Transverse colon (tissue), 3 donors: ENCODE measurements at regions not wholly inside any gene's neighbourhood (a gene's known extent, or its start where the extent isn't known, plus 50 kb on each side); places are given as distances from the start of the nearest gene placed in this dataset.

Experiments used
- POLR2A ChIP-seq: fragments of 450-650 bp; IDR thresholded peaks from one replicate; pipeline ENCODE4 v1.6.1; 2016; ENCODE audit warnings: antibody characterized with exemption, mild to moderate bottlenecking, moderate library complexity
- TF ChIP-seq, protein P1 (sequence below), 5 experiments: fragments of 200-600 bp in 3 of 5; fragments of 450-650 bp in 2 of 5; sonication (generic) in 3 of 5; IDR thresholded peaks; 1 replicate in 2 of 5; 2 replicates in 3 of 5; pipeline ENCODE4 v1.5.1; 2016 to 2017; ENCODE audit warnings: antibody characterized with exemption in 5 of 5, inconsistent platforms in 3 of 5, mild to moderate bottlenecking in 2 of 5, moderate library complexity in 1 of 5

DNA sequence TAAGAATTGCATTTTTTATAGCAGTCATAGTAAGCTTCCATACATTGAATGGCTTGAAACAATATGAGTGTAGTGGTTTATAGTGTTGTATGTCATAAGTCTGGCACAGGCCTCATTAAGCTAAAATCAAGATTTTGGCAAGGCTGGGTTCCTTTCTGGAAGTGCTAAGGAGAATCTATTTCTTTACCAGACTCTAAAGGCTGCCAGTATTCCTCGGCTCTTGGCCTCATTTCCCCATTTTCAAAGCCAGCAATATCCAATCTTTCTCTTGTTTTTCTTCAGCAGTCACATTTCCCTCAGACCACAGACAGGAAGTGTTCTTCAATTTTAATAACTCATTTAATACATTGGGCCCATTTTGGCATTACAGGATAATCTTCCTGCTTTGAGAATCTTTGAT, 1155.5 kb upstream of the PABPC4L start:
- TF ChIP-seq POLR2A = no peak
- TF ChIP-seq, protein P1, sequence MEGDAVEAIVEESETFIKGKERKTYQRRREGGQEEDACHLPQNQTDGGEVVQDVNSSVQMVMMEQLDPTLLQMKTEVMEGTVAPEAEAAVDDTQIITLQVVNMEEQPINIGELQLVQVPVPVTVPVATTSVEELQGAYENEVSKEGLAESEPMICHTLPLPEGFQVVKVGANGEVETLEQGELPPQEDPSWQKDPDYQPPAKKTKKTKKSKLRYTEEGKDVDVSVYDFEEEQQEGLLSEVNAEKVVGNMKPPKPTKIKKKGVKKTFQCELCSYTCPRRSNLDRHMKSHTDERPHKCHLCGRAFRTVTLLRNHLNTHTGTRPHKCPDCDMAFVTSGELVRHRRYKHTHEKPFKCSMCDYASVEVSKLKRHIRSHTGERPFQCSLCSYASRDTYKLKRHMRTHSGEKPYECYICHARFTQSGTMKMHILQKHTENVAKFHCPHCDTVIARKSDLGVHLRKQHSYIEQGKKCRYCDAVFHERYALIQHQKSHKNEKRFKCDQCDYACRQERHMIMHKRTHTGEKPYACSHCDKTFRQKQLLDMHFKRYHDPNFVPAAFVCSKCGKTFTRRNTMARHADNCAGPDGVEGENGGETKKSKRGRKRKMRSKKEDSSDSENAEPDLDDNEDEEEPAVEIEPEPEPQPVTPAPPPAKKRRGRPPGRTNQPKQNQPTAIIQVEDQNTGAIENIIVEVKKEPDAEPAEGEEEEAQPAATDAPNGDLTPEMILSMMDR (IDR thresholded peaks at IDR 0.05) = no peak
